HG03103 (cell line): ENCODE measurements at regions not wholly inside any gene's neighbourhood (a gene's known extent, or its start where the extent isn't known, plus 50 kb on each side); places are given as distances from the start of the nearest gene placed in this dataset.
"Not testable (repeated sequence)": the region's sequence is repeated elsewhere in the genome, so short reads cannot be mapped to it uniquely, and the experiment has no call there.

Experiments used
- ATAC-seq: cut with Tn5 transposase; IDR thresholded peaks from one replicate; pipeline ENCODE4 v1.9.1; 2021; ENCODE audit warnings: low read depth; ENCODE audit not compliant: unreplicated experiment

DNA sequence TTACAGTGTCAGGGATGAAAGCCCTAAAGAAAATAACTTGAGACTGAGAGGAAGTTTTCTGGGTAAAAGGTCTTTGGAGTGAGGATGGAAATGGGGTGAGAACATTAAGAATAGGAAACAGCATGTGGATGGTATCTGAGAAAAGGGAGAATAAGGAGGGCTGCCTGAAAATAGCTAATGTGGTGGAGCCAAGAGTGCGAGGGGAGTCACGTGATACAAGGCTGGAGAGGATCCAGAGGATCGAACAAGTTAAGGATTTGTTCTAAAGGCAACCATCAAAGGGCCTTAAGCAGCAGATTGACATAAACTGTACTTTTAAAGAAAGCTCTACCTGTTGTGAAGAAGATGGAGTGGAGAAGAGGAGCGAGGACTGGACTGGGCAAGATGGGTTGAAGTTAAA lies 347.4 kb upstream of the AGA start:
- no peak for ATAC-seq

DNA sequence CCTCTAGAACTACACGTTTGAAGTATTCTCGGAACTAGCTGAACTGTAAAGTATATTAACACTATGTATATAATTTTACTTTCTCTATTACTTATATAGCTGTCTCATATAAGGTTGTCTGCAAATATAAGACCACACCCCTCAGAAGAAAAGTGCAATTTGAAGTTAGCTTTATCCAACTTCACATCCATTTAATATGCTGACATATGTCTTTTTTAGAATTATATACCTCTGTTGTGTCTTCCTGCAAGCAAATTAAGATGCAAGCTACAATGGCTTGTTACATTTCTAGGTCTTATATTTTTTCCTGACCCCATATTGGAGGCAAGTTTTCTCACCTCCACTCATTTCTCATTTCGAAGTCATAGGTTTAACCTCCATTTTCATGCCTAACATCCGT lies 349.0 kb upstream of the AGA start:
- ATAC-seq: no peak

GRCh38 chr4:177796841-177797240 lies 354.6 kb upstream of the AGA start:
- ATAC-seq: no peak

DNA sequence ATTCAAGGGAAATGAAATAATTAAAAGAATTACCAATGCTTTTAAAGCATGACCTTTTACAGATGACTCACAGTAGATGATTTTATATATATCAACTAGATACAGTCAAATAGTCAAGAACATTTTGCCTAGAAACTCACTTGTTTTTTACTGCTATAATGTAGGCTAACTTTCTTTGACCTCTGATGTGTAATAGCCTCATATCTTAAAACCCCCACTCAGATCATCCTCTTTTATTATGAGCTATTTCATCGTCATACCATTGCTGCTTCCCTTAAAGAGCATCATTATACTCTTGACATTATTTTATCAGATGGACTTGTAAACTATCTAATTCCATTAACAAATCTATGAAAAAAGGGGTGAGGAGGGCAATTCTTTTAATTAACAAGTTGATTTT lies 355.9 kb upstream of the AGA start:
- ATAC-seq: no peak

GRCh38 chr4:177802162-177802561 lies 359.9 kb upstream of the AGA start:
- ATAC-seq: no peak

DNA sequence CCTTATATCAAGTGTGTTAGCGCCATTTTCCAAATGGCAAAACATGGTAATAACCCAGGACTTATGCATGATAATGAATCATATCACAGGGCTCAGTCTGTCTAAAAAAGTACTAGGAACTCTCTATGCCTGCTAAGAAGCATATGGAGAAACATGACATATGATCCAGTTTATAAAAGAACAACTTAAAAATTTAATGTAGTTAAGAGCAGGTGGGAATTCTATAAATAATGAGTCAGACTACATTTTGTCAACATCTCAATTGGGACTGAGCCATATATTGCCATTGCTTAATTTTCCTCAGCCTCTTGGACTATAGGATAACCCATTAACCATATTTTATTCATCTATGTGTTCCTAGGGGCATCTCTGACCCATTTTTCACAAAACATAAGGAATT lies 360.4 kb upstream of the AGA start:
- ATAC-seq: no peak

DNA sequence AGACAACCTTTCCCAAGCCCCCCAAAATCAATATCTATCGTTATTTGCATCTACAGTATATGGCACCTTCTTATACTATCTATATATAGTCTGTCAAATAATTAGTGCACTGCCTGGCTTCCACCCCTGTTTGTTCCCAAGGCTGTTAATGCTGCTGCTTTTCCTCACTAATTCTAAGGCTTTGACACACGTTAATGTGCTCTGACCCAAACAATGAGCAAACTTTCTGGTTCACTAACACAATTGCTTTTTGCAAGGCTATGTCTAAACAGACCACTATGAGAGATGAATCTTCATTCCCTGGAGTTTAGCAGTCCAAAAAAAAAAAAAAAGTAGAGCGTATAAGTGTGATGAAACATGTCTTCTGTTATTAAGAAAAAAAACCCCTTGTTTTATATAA lies 360.9 kb upstream of the AGA start:
- ATAC-seq: no peak

GRCh38 chr4:177809791-177810190 lies 367.6 kb upstream of the AGA start:
- ATAC-seq: no peak

- ATAC-seq: no peak
Measured at GRCh38 chr4:177810220-177810619, 368.0 kb upstream of the AGA start.

GRCh38 chr4:177818392-177818791 lies 376.2 kb upstream of the AGA start:
- ATAC-seq: not testable (repeated sequence)

GRCh38 chr4:177826973-177827372 lies 384.7 kb upstream of the AGA start:
- ATAC-seq: no peak

- no peak for ATAC-seq
Measured at GRCh38 chr4:177841258-177841657, 399.0 kb upstream of the AGA start.

- no peak for ATAC-seq
Measured at GRCh38 chr4:177853229-177853628, 411.0 kb upstream of the AGA start.

DNA sequence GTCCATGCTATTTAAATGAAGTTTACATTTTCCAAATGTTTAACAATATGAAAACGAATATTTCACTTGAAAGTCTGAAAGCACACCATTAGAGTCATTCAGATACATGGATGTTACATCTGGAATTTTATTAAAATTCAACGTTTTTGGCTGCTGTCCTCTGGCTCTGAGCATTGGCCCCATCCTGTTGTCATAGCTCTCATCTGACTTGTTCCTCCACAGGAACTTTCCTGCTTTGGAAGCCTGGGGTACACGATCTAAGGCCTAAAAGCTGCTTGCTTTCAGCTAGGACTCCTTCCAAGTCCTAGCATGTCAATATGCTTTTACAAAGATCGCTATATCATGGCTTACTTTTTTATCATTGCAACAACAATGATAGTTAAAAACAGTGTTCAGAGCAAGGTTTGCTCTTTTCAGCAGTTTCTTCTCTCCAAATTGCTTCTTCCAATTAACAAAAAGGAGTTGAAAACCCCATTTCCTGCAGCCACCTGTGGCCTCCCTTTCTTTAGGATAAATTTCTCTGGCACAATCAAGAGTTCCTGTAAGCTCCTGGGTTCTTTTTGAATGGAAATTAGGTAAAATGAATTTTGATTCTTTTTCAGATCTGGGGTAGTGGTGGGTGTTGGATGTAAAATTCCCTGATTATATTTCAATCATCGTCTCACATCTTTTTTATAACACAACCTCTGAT lies 413.4 kb upstream of the AGA start:
- no peak for ATAC-seq

DNA sequence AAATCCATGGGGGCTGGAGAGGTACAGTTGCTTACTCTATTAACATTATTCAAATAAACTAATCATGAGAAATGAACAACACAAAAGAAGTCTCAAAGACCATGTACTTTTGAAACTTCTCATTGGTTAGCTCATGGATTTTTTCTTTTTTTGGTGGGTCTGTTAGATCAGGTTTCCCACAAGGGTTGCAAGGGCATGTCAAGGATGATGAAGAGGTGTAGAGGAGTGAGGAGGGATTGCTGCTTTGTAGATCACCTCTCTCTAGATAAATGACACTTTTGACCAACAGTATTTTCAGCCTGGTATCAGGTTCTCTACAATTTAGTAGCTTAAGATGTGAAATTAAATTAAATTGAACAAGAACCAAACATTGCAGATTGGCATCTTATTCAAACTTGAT lies 417.9 kb upstream of the AGA start:
- no peak for ATAC-seq

- no peak for ATAC-seq
Measured at GRCh38 chr4:177861551-177862094, 419.4 kb upstream of the AGA start.

DNA sequence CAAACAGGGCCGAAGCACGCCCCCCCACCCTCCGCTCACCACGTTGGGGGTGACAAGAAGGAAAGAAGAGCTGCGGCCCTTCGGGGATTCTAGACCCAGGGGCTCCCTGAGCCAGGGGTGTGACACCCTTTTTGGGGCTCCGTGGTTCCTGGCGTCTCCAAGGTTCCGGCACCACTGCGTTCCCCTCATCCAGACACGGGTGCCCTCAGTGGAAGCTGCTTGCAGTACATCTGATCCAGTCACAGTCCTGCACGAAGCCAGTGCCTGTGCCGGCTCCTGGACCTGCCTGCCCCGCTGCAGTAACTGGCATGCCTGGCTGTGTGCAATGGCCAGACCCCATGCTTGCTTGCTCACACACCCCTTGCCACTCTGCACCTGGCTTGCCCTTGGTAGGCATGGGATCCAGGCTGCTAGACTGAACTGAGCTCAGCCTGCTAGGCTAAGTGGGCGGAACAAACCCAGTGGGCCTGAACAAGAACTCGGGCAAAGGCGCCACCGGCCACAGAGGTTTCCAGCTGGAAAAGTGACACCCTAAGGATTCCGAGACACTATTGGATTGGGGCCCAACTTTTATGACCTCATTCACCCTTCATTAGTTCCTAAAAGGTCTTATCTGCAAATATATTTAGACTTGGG lies 420.4 kb upstream of the AGA start:
- ATAC-seq: no peak

DNA sequence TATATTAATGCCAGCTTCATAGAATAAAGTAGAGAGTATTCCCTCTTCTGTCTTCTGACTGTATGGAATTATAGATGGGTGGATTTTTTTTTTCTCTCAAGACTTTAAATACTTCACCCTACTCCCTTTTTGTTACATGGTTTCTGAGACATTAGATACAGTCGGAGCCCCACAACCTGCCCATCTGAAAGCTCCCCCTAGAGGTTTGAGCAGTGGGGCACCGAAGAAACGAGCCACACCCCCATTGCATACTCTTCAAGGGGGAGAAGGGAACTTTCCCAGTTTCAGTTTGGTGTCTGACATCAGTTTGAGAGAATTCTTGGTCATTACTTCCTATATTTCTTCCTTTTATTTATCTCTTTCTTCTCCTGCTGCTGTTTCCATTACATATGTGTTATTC lies 437.6 kb upstream of the AGA start:
- no peak for ATAC-seq

DNA sequence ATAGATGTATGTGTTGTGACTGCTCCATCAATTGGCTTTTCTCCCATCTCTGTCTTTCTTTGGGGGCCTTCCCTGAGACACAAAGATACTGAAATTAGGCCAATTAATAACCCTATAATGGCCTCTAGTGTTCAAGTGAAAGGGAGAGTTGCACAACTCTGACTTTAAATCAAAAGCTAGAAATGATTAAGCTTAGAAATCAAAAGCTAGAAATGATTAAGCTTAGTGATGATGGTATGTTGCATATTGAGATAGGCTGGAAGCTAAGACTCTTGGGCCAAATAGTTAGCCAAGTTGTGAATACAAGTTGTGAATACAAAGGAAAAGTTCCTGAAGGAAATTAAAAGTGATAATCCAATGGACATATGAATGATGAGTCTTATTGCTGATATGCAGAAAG lies 452.9 kb upstream of the AGA start:
- ATAC-seq: no peak

GRCh38 chr4:177901786-177902185 lies 459.5 kb upstream of the AGA start:
- no peak for ATAC-seq

GRCh38 chr4:177902386-177902785 lies 460.1 kb upstream of the AGA start:
- no peak for ATAC-seq

DNA sequence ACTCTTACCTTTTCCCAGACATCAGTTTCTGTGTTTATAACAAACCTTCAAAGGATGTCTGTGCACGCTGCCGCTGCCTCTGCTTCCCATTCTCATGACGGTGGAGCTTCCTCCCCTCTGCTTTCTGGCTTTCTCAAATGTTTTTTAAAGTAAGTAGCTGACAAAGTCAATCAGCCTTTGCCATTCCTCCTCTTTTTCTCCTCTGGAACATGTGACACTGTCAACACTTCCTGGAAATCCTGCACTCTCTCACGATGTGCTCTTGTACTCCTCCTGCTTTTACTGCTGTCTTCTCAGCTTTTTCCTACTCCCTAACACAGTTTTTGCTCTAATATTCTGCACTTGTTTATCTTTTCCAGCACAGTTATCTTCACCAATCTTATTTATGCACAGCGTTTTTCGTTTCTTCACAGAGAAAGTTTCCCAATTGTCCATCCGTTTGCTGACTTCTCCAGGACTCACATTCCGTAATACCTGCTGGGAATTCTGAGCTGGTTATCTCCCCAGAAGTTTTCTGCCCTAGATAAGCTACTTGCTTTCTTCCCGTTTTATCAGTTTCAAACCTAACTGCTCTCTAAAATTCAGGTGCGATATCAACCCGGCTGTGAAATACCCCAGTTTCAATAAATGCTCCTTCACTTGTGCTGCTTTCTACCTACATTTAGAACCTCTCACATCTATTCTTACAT lies 465.6 kb upstream of the AGA start:
- no peak for ATAC-seq
